ENCODE measurements at regions not wholly inside any gene's neighbourhood (a gene's known extent, or its start where the extent isn't known, plus 50 kb on each side); places are given as distances from the start of the nearest gene placed in this dataset.

DNA sequence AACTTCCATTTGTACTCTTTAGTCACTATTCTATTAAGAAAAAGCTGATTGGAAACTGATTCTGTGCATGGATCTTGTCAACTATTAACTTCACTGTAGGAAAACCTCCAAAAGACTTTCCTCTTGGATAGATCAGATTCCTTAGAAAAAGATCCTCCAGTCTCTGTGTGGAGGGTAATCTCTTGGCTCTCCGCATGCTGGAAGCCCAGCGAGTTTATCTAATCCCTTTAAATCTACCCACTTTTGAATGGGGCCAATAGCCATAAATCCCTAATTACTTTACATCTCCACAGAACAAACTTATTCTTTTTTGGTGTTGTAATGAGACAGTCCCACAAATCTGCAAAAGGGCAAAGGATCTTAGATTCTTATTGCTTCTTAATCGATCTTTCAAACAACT lies 1206.4 kb upstream of the ADGRL4 start:
- TF ChIP-seq, protein P1, sequence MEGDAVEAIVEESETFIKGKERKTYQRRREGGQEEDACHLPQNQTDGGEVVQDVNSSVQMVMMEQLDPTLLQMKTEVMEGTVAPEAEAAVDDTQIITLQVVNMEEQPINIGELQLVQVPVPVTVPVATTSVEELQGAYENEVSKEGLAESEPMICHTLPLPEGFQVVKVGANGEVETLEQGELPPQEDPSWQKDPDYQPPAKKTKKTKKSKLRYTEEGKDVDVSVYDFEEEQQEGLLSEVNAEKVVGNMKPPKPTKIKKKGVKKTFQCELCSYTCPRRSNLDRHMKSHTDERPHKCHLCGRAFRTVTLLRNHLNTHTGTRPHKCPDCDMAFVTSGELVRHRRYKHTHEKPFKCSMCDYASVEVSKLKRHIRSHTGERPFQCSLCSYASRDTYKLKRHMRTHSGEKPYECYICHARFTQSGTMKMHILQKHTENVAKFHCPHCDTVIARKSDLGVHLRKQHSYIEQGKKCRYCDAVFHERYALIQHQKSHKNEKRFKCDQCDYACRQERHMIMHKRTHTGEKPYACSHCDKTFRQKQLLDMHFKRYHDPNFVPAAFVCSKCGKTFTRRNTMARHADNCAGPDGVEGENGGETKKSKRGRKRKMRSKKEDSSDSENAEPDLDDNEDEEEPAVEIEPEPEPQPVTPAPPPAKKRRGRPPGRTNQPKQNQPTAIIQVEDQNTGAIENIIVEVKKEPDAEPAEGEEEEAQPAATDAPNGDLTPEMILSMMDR (IDR thresholded peaks at IDR 0.05) = no peak
- TF ChIP-seq POLR2A (IDR thresholded peaks at IDR 0.05) = no peak
